HCT116 (cell line): ENCODE measurements at regions not wholly inside any gene's neighbourhood (a gene's known extent, or its start where the extent isn't known, plus 50 kb on each side); places are given as distances from the start of the nearest gene placed in this dataset.

Source experiments
- ATAC-seq: fragments of 200-7000 bp; cut with Tn5 transposase; 2 replicates; pipeline ENCODE4 v1.9.1; 2020; ENCODE audit warnings: mild to moderate bottlenecking, moderate library complexity
- BruUV-seq: library from RNA; stranded (reverse); fragments of 400-500 nt; replicated peaks from 2 replicates; lab custom pipeline; 2021; lab: Mats Ljungman, UMichigan
- CTCF ChIA-PET: fragments of 300-600 bp; sonication (Branson Sonifier 250); formaldehyde crosslinking; loops from one replicate; lab custom pipeline; 2021; ENCODE audit warnings: antibody characterized with exemption; lab: Charles Lee
- POLR2A ChIA-PET: fragments of 300-600, 350-600 bp; sonication (Branson Sonifier 250); formaldehyde crosslinking; loops from one replicate; lab custom pipeline; 2021; ENCODE audit warnings: antibody characterized with exemption; lab: Charles Lee
- RAD21 ChIA-PET, 2 experiments: fragments of 300-600 bp; sonication (Branson Sonifier 250); formaldehyde crosslinking; loops; one replicate each; lab custom pipeline; 2023; ENCODE audit warnings: low total read pairs in 2 of 2; ENCODE audit not compliant: uncharacterized antibody in 2 of 2, unreplicated experiment in 2 of 2, low non-redundant PET in 1 of 2; lab: Charles Lee
- DNase-seq: peaks from one replicate; pipeline ENCODE4 v3.0.0-alpha.2; 2010; ENCODE audit warnings: low read depth, low spot score
- H2AFZ ChIP-seq: fragments of 200-600 bp; shearing (Covaris generic), sonication (generic); 2 replicates; pipeline ENCODE4 v1.6.1; 2017; ENCODE audit warnings: low read depth, mixed run types, mixed read lengths, antibody characterized with exemption, low read length; ENCODE audit not compliant: poor library complexity, severe bottlenecking
- H3K27ac ChIP-seq: 2 replicates; pipeline ENCODE4 v1.5.1; 2012; ENCODE audit warnings: low read depth, low read length
- H3K27me3 ChIP-seq: fragments of 200-600 bp; sonication (generic); 2 replicates; pipeline ENCODE4 v1.6.1; 2016; ENCODE audit warnings: mixed run types, low read length, mixed read lengths; ENCODE audit not compliant: insufficient read depth
- H3K36me3 ChIP-seq, 2 experiments: fragments of 200-500 bp in 1 of 2; fragments of 200-600 bp in 1 of 2; sonication (Bioruptor generic) in 1 of 2; sonication (generic) in 1 of 2; 2 replicates each; pipeline versions ENCODE4 v1.5.1 to v1.6.1; 2014 to 2016; ENCODE audit warnings: low read length in 2 of 2, inconsistent platforms in 1 of 2, mixed read lengths in 1 of 2, mixed run types in 1 of 2; ENCODE audit not compliant: insufficient read depth in 2 of 2, control insufficient read depth in 1 of 2
- H3K4me1 ChIP-seq, 2 experiments: fragments of 200-600 bp in 1 of 2; sonication (generic) in 1 of 2; 2 replicates each; pipeline versions ENCODE4 v1.5.1 to v1.6.1; 2012 to 2017; ENCODE audit warnings: low read length in 2 of 2, inconsistent platforms in 1 of 2, mild to moderate bottlenecking in 1 of 2, mixed read lengths in 1 of 2, mixed run types in 1 of 2, moderate library complexity in 1 of 2; ENCODE audit not compliant: insufficient read depth in 2 of 2, control insufficient read depth in 1 of 2
- H3K4me2 ChIP-seq: fragments of 200-600 bp; sonication (generic); 2 replicates; pipeline ENCODE4 v1.6.1; 2017; ENCODE audit warnings: mixed run types, low read length, mixed read lengths
- H3K4me3 ChIP-seq, 2 experiments: fragments of 200-600 bp in 1 of 2; sonication (generic) in 1 of 2; replicated peaks in 1 of 2; 2 replicates each; pipeline ENCODE4 v1.5.1; 2011 to 2016; ENCODE audit warnings: low read length in 2 of 2, control low read depth in 1 of 2, low read depth in 1 of 2, mild to moderate bottlenecking in 1 of 2, mixed read lengths in 1 of 2, mixed run types in 1 of 2
- H3K79me2 ChIP-seq: fragments of 200-600 bp; sonication (generic); 2 replicates; pipeline ENCODE4 v1.6.1; 2017; ENCODE audit warnings: mild to moderate bottlenecking, mixed run types, low read length, moderate library complexity, mixed read lengths; ENCODE audit not compliant: insufficient read depth
- H3K9ac ChIP-seq: fragments of 200-600 bp; sonication (generic); 2 replicates; pipeline ENCODE4 v1.6.1; 2016; ENCODE audit warnings: low read length, mixed read lengths
- H3K9me2 ChIP-seq: fragments of 200-600 bp; sonication (generic), shearing (Covaris generic); 2 replicates; pipeline ENCODE4 v1.6.1; 2017; ENCODE audit warnings: mixed run types, mild to moderate bottlenecking, moderate library complexity; ENCODE audit not compliant: insufficient read depth
- H3K9me3 ChIP-seq, 2 experiments: fragments of 200-500 bp in 1 of 2; fragments of 200-600 bp in 1 of 2; sonication (Bioruptor generic) in 1 of 2; sonication (generic) in 1 of 2; 2 replicates each; pipeline ENCODE4 v1.6.1; 2014 to 2017; ENCODE audit warnings: low read length in 2 of 2, mixed read lengths in 2 of 2, inconsistent platforms in 1 of 2, low read depth in 1 of 2, mild to moderate bottlenecking in 1 of 2, mixed run types in 1 of 2, moderate library complexity in 1 of 2; ENCODE audit not compliant: control insufficient read depth in 1 of 2, insufficient read depth in 1 of 2
- H4K20me1 ChIP-seq: fragments of 200-600 bp; sonication (generic), shearing (Covaris generic); 2 replicates; pipeline ENCODE4 v1.6.1; 2017; ENCODE audit warnings: mixed run types, mild to moderate bottlenecking, moderate library complexity; ENCODE audit not compliant: insufficient read depth
- ATF3 ChIP-seq: IDR thresholded peaks from 2 replicates; pipeline ENCODE4 v1.6.1; 2012
- CBX3 ChIP-seq: IDR thresholded peaks from 2 replicates; pipeline ENCODE4 v1.6.1; 2012; ENCODE audit warnings: low read depth
- CEBPB ChIP-seq: IDR thresholded peaks from 2 replicates; pipeline ENCODE4 v1.6.1; 2012; ENCODE audit warnings: low read depth
- ELF1 ChIP-seq: IDR thresholded peaks from 2 replicates; pipeline ENCODE4 v1.6.1; 2012; ENCODE audit warnings: low read depth, borderline replicate concordance
- EZH2 ChIP-seq: fragments of 200-600 bp; sonication (generic); IDR thresholded peaks from 2 replicates; pipeline ENCODE4 v1.6.1; 2017; ENCODE audit warnings: antibody characterized with exemption, mixed run types
- EZH2phosphoT487 ChIP-seq: fragments of 200-600 bp; IDR thresholded peaks from 2 replicates; pipeline ENCODE4 v1.6.1; 2018; ENCODE audit warnings: antibody characterized with exemption, borderline replicate concordance
- FOSL1 ChIP-seq: IDR thresholded peaks from 2 replicates; pipeline ENCODE4 v1.6.1; 2012; ENCODE audit warnings: low read depth
- RAD21 ChIP-seq: IDR thresholded peaks from 2 replicates; pipeline ENCODE4 v1.6.1; 2012; ENCODE audit warnings: low read depth, mild to moderate bottlenecking
- TCF7L2 ChIP-seq: IDR thresholded peaks from 2 replicates; pipeline ENCODE4 v1.7.0; 2011; ENCODE audit warnings: borderline replicate concordance, inconsistent platforms; ENCODE audit not compliant: insufficient read depth, insufficient read length; ENCODE audit errors: extremely low read depth
- YY1 ChIP-seq: IDR thresholded peaks from 2 replicates; pipeline ENCODE4 v1.6.1; 2011; ENCODE audit warnings: low read length, low read depth, moderate library complexity, mild to moderate bottlenecking; ENCODE audit not compliant: insufficient replicate concordance; ENCODE audit errors: extremely low read depth
- ZBTB33 ChIP-seq: IDR thresholded peaks from 2 replicates; pipeline ENCODE4 v1.6.1; 2011; ENCODE audit warnings: mild to moderate bottlenecking, low read length, moderate library complexity; ENCODE audit not compliant: insufficient replicate concordance; ENCODE audit errors: extremely low read depth
- ZFX ChIP-seq: fragments of 450-650 bp; IDR thresholded peaks from 2 replicates; pipeline ENCODE4 v1.6.1; 2017
- intact Hi-C: fragments of 100-400 bp; cut with micrococcal nuclease; formaldehyde crosslinking; loops from 2 replicates; pipeline ENCODE4 v1.10.0; 2022
- TF ChIP-seq, protein P1 (sequence below): IDR thresholded peaks from 2 replicates; pipeline ENCODE4 v1.6.1; 2012

DNA sequence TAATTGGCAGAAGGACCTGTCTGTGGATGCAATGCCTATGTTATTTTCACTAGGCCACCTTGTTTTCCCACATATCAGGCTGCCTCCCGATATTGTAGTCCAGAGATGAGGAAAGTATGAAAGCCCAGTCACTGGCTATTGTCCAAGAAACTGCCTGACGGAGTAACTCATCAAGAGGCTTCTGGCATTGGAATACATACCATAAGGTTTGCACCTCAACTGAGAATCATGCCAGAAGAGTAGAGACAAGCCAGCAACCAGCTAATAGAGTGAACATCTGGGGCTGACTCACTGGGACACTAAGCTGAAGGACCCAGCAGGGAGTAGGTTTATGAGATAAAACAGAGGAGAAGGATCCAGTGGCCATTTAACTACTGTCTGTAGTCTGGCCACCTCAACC lies 137.2 kb upstream of the FST start:
- ChIA-PET CTCF (no interaction called here), POLR2A (no interaction called here)
- H3K9me3 ChIP-seq: no peaks in the 10 kb centered on the region
- no peak overlapping the region for H3K9ac ChIP-seq
- intact Hi-C loops: no loop called here
- H3K4me2 ChIP-seq: no peak overlapping the region
- TF ChIP-seq YY1 (no peak), ELF1 (no peak)
- TF ChIP-seq, all 23 proteins: peak for 0
- DNase-seq: no peak
- Histone ChIP-seq H4K20me1 (no peaks in the 10 kb centered on the region), H3K79me2 (no peaks in the 10 kb centered on the region), H3K36me3 (no peaks in the 10 kb centered on the region), H3K27ac (no peak overlapping the region), H3K4me1 (no peaks in the 10 kb centered on the region), H3K4me3 (no peak overlapping the region), H3K9me2 (no peaks in the 10 kb centered on the region), H3K27me3 (no peaks in the 10 kb centered on the region), H2AFZ (no peak overlapping the region)
- ATAC-seq: no peak
- RAD21 ChIA-PET: no interaction called here
- BruUV-seq: no TSS peak

DNA sequence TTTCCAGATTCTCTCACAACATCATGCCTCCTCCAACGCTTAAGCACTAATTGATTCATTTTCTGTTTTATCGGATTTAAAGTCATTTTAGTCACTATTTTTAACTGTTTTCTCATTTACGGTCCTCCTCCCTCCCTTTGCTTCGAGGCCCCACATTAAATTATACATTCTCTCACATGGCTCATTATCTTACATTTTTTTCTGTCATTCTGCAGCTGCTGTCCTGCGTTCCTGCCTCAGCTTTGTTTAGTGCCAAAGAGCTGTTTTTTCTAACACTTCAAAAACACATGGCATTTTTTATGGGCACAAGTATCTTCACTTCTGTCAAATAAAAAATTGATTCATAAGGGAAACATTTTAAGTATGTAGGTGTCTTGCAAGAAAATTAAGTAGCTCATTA lies 130.1 kb upstream of the FST start:
- DNase-seq: no peak

More for the DNA sequence above, 130.1 kb upstream of the FST start:
- H3K27me3 ChIP-seq: no peaks in the 10 kb centered on the region
- H4K20me1 ChIP-seq: no peaks in the 10 kb centered on the region
- BruUV-seq: no TSS peak
- ChIA-PET CTCF (no interaction called here), POLR2A (no interaction called here), RAD21 (no interaction called here)
- H3K27ac ChIP-seq: no peak overlapping the region
- H3K36me3 ChIP-seq: no peaks in the 10 kb centered on the region
- H3K4me2 ChIP-seq: no peak overlapping the region
- TF ChIP-seq, protein P1, sequence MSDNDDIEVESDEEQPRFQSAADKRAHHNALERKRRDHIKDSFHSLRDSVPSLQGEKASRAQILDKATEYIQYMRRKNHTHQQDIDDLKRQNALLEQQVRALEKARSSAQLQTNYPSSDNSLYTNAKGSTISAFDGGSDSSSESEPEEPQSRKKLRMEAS: no peak
- TF ChIP-seq EZH2phosphoT487 (no peak), ZBTB33 (no peak), FOSL1 (no peak), EZH2 (no peak), ATF3 (no peak), ZFX (no peak), ELF1 (no peak), RAD21 (no peak), YY1 (no peak), CBX3 (no peak), CEBPB (no peak), TCF7L2 (no peak)
- H3K9ac ChIP-seq: no peak overlapping the region
- intact Hi-C loops: no loop called here
- ATAC-seq: no peak
- no peak overlapping the region for H2AFZ ChIP-seq
- no peaks in the 10 kb centered on the region for H3K9me2 ChIP-seq
- H3K9me3 ChIP-seq: no peaks in the 10 kb centered on the region
- no peaks in the 10 kb centered on the region for H3K4me1 ChIP-seq
- no peaks in the 10 kb centered on the region for H3K79me2 ChIP-seq
- no peak overlapping the region for H3K4me3 ChIP-seq
